K562 (cell line): ENCODE measurements at regions not wholly inside any gene's neighbourhood (a gene's known extent, or its start where the extent isn't known, plus 50 kb on each side); places are given as distances from the start of the nearest gene placed in this dataset.

Experiments
- ATAC-seq: fragments of 200-7000 bp; cut with Tn5 transposase; 3 replicates; pipeline ENCODE4 v1.9.1; 2020; ENCODE audit warnings: moderate library complexity
- BruUV-seq: library from RNA; stranded (reverse); fragments of 400-500 nt; replicated peaks from 2 replicates; lab custom pipeline; 2021; lab: Mats Ljungman, UMichigan
- CTCF ChIA-PET: fragments of 300-600 bp; formaldehyde crosslinking; extraction: SDS; loops from one replicate; lab custom pipeline; 2021; ENCODE audit warnings: low intra/inter-chr PET ratio; lab: Yijun Ruan, JAX
- POLR2A ChIA-PET: fragments of 300-600, 350-650 bp; sonication (Branson Sonifier 250); formaldehyde crosslinking; extraction: SDS; loops from one replicate; lab custom pipeline; 2021; ENCODE audit warnings: antibody characterized with exemption, inconsistent platforms; lab: Yijun Ruan, JAX
- DNase-seq, 4 experiments: peaks; one replicate each; pipeline versions ENCODE4 v3.0.0 to v3.0.0-alpha.2; 2011 to 2018; ENCODE audit warnings: low spot score in 3 of 4, mixed read lengths in 3 of 4; ENCODE audit errors: extremely low read depth in 1 of 4
- FAIRE-seq: peaks from 2 replicates; lab custom pipeline; 2011; peaks lifted over from hg19 to GRCh38; lab: Jason Lieb, UNC
- H2AFZ ChIP-seq: 2 replicates; pipeline ENCODE4 v1.6.0; 2011; ENCODE audit warnings: low read depth, low read length, control low read depth, inconsistent platforms
- H3K27ac ChIP-seq: fragments of 200-600 bp; 3 replicates; pipeline ENCODE4 v1.8.0; 2011; ENCODE audit warnings: low read depth, mild to moderate bottlenecking, control low read depth, inconsistent platforms, low read length, moderate library complexity, mixed read lengths; ENCODE audit errors: extremely low read depth
- H3K27me3 ChIP-seq, 2 experiments: fragments of 300-600 bp in 1 of 2; 2 replicates in 1 of 2; 3 replicates in 1 of 2; pipeline versions ENCODE4 v1.6.0 to v1.8.0; 2011; ENCODE audit warnings: inconsistent platforms in 2 of 2, low read length in 2 of 2, mild to moderate bottlenecking in 1 of 2, mixed read lengths in 1 of 2, moderate library complexity in 1 of 2; ENCODE audit not compliant: control insufficient read depth in 2 of 2, insufficient read depth in 2 of 2
- H3K36me3 ChIP-seq: fragments of 300-600 bp; 3 replicates; pipeline ENCODE4 v1.8.0; 2011; ENCODE audit warnings: mild to moderate bottlenecking, low read length, inconsistent platforms; ENCODE audit not compliant: control insufficient read depth, insufficient read depth
- H3K4me1 ChIP-seq, 2 experiments: fragments of 200-600 bp in 1 of 2; replicated peaks in 1 of 2; 2 replicates in 1 of 2; 3 replicates in 1 of 2; pipeline versions ENCODE4 v1.5.1 to v1.8.0; 2011; ENCODE audit warnings: inconsistent platforms in 2 of 2, low read length in 2 of 2, mild to moderate bottlenecking in 1 of 2, mixed read lengths in 1 of 2, moderate library complexity in 1 of 2; ENCODE audit not compliant: control insufficient read depth in 2 of 2, insufficient read depth in 2 of 2
- H3K4me2 ChIP-seq: 2 replicates; pipeline ENCODE4 v1.6.1; 2011; ENCODE audit warnings: low read length, control low read depth, inconsistent platforms, mixed read lengths; ENCODE audit not compliant: insufficient read depth
- H3K4me3 ChIP-seq: fragments of 200-600 bp; sonication (generic), shearing (Covaris generic); 2 replicates; pipeline ENCODE4 v1.5.1; 2016; ENCODE audit warnings: control low read depth, inconsistent platforms
- H3K79me2 ChIP-seq: fragments of 200-600 bp; 3 replicates; pipeline ENCODE4 v1.8.0; 2011; ENCODE audit warnings: low read length, inconsistent platforms; ENCODE audit not compliant: control insufficient read depth, insufficient read depth
- H3K9ac ChIP-seq, 2 experiments: 2 replicates each; pipeline versions ENCODE4 v1.6.0 to v1.6.1; 2011; ENCODE audit warnings: low read depth in 2 of 2, low read length in 2 of 2, control low read depth in 1 of 2, inconsistent platforms in 1 of 2, mild to moderate bottlenecking in 1 of 2, mixed read lengths in 1 of 2; ENCODE audit not compliant: insufficient read depth in 1 of 2
- H3K9me1 ChIP-seq: one replicate; pipeline ENCODE4 v1.6.0; 2011; ENCODE audit warnings: inconsistent platforms, mild to moderate bottlenecking, low read length, moderate library complexity; ENCODE audit not compliant: control insufficient read depth, insufficient read depth
- H3K9me3 ChIP-seq: replicated peaks from 2 replicates; pipeline ENCODE4 v1.5.1; 2011; ENCODE audit warnings: low read depth, low read length, inconsistent platforms; ENCODE audit not compliant: control insufficient read depth, insufficient read depth
- H4K20me1 ChIP-seq: replicated peaks from 2 replicates; pipeline ENCODE4 v1.6.1; 2011; ENCODE audit warnings: low read length, inconsistent platforms, mixed read lengths; ENCODE audit not compliant: control insufficient read depth, insufficient read depth
- BRD4 ChIP-seq: fragments of 200-600 bp; sonication (generic); IDR thresholded peaks from 2 replicates; pipeline ENCODE4 v1.6.1; 2017; ENCODE audit warnings: inconsistent platforms
- CBX3 ChIP-seq, 2 experiments: IDR thresholded peaks; 1 replicate in 1 of 2; 2 replicates in 1 of 2; pipeline ENCODE4 v1.6.1; 2012; ENCODE audit warnings: inconsistent platforms in 2 of 2, low read length in 2 of 2, borderline replicate concordance in 1 of 2, control low read depth in 1 of 2
- CCAR2 ChIP-seq: fragments of 200-400 bp; formaldehyde crosslinking; IDR thresholded peaks from 2 replicates; pipeline ENCODE4 v1.6.1; 2017; ENCODE audit warnings: mild to moderate bottlenecking, low read depth, low read length
- EWSR1 ChIP-seq: fragments of 450-650 bp; IDR thresholded peaks from 2 replicates; pipeline ENCODE4 v1.6.1; 2018; ENCODE audit warnings: borderline replicate concordance, mild to moderate bottlenecking, low read depth, moderate library complexity; ENCODE audit not compliant: partially characterized antibody
- JUN ChIP-seq, 2 experiments: sonication (generic) in 1 of 2; formaldehyde crosslinking in 1 of 2; IDR thresholded peaks; 2 replicates each; pipeline versions ENCODE4 v1.6.1 to v1.8.0; 2012 to 2022; ENCODE audit warnings: borderline replicate concordance in 2 of 2, mild to moderate bottlenecking in 2 of 2, improper control_type of control experiment in 1 of 2, low read depth in 1 of 2, low read length in 1 of 2, missing genetic modification reagents in 1 of 2
- KDM4B ChIP-seq, 2 experiments: fragments of 450-650 bp in 1 of 2; sonication (generic) in 1 of 2; IDR thresholded peaks; 2 replicates each; pipeline ENCODE4 v1.6.1; 2016 to 2017; ENCODE audit warnings: borderline replicate concordance in 2 of 2, antibody characterized with exemption in 1 of 2, low read depth in 1 of 2, mild to moderate bottlenecking in 1 of 2
- PHF21A ChIP-seq: fragments of 450-650 bp; IDR thresholded peaks from 2 replicates; pipeline ENCODE4 v1.6.1; 2017; ENCODE audit warnings: low read depth, borderline replicate concordance
- POLR3A ChIP-seq: IDR thresholded peaks from 2 replicates; pipeline ENCODE4 v1.6.1; 2011; ENCODE audit warnings: borderline replicate concordance, mild to moderate bottlenecking, moderate library complexity; ENCODE audit not compliant: insufficient read length, insufficient read depth; ENCODE audit errors: extremely low read depth
- SAFB2 ChIP-seq: fragments of 200-400 bp; formaldehyde crosslinking; IDR thresholded peaks from 2 replicates; pipeline ENCODE4 v1.6.1; 2018; ENCODE audit warnings: borderline replicate concordance, low read length, low read depth, moderate library complexity; ENCODE audit not compliant: severe bottlenecking
- TAF7 ChIP-seq: fragments of 450-650 bp; IDR thresholded peaks from 2 replicates; pipeline ENCODE4 v1.6.1; 2016; ENCODE audit warnings: missing genetic modification characterization, missing compliant biosample characterization
- ZC3H11A ChIP-seq: IDR thresholded peaks from 2 replicates; pipeline ENCODE4 v1.6.1; 2012; ENCODE audit warnings: low read depth, low read length, improper control_type of control experiment
- ZNF354B ChIP-seq: fragments of 250-450 bp; sonication (Bioruptor Pico); IDR thresholded peaks from 2 replicates; pipeline ENCODE4 v1.4.0; 2020
- ZNF431 ChIP-seq: sonication (generic); formaldehyde crosslinking; IDR thresholded peaks from 2 replicates; pipeline ENCODE4 v1.8.0; 2022; ENCODE audit warnings: mild to moderate bottlenecking, missing genetic modification reagents
- ZNF696 ChIP-seq: fragments of 250-450 bp; sonication (Bioruptor Pico); conservative IDR thresholded peaks from 2 replicates; pipeline ENCODE4 v1.4.0; 2020; ENCODE audit warnings: mild to moderate bottlenecking, moderate library complexity
- WGBS: fragments of 100-300 bp; shearing (Covaris generic); methylation state at CpG from one replicate; pipeline ENCODE4 v1.1.6; 2016; ENCODE audit warnings: low coverage, mixed read lengths; ENCODE audit not compliant: insufficient coverage; ENCODE audit errors: missing lambda C conversion rate; 5-methylcytosine and 5-hydroxymethylcytosine counted together
- in situ Hi-C: fragments of 300-500 bp; cut with MboI; formaldehyde crosslinking; loops from 4 replicates; pipeline ENCODE4 v1.15.0; 2018; ENCODE audit warnings: inconsistent platforms, mixed read lengths
- intact Hi-C: fragments of 100-400 bp; cut with micrococcal nuclease; formaldehyde crosslinking; loops from 2 replicates; pipeline ENCODE4 v1.14.2; 2022
- TF ChIP-seq, protein P1 (sequence below): fragments of 450-650 bp; IDR thresholded peaks from 2 replicates; pipeline ENCODE4 v1.6.1; 2016; ENCODE audit warnings: low read depth, mild to moderate bottlenecking, moderate library complexity
- TF ChIP-seq, protein P2 (sequence below): fragments of 450-650 bp; conservative IDR thresholded peaks from 2 replicates; pipeline ENCODE4 v1.6.1; 2016; ENCODE audit warnings: missing genetic modification characterization, low read depth, mild to moderate bottlenecking, missing compliant biosample characterization, moderate library complexity
- TF ChIP-seq, protein P3 (sequence below): IDR thresholded peaks from 2 replicates; pipeline ENCODE4 v1.6.1; 2011; ENCODE audit not compliant: insufficient read length; ENCODE audit errors: extremely low read depth

DNA sequence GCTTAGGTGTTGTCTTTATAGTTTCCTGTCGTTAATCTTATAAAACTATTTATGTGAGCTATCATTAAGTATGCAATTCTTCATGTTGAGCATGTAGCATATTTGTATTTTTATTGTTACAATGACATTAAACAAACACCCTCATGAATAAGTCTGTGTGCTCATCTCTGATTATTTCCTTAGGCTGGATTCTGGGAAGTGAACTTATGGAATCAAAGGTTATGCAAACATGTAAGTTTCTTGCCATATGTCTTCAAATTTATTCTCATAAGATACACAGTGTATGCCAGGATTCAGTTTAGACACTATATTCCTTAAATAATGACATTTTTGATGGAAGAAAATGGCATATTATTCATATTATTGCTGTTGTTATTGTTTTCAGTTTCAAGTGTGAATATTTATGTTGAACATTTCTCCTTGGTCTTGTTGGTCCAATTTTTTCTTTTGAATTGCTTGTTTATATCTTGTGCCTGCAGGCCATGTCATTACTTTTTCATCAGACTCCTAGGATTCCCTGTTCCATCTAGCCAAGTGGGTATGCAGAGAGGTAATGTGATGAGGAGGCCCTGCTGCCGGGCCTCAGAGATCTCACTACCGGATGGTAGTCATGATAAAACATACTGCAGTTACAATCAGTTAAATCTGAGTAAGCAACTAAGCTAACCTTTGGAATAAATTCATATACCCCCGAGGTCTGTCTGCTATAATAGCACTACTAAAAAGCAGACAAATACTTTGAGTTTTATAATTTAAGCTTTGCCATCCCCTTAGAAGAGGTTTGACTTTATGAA lies 684.3 kb upstream of the SGO1 start:
- Histone ChIP-seq H3K27me3 (no peaks in the 10 kb centered on the region), H3K36me3 (no peaks in the 10 kb centered on the region), H3K9ac (no peak overlapping the region), H2AFZ (no peak overlapping the region), H3K27ac (no peak overlapping the region), H3K4me1 (no peaks in the 10 kb centered on the region), H3K9me1 (no peaks in the 10 kb centered on the region), H3K9me3 (peaks cover under 1% of the 10 kb centered on the region; the same call in 1 of the 2 replicates), H3K4me2 (no peak overlapping the region), H4K20me1 (no peaks in the 10 kb centered on the region), H3K4me3 (no peak overlapping the region), H3K79me2 (no peaks in the 10 kb centered on the region)
- POLR2A ChIA-PET, result no interaction called here
- FAIRE-seq, result no peak
- BruUV-seq, result no TSS peak
- TF ChIP-seq KDM4B (IDR thresholded peaks at IDR 0.05; ENCODE audit: borderline replicate concordance in 2 of 2, low read depth in 1 of 2) (no peak), ZNF431 (CRISPR knock-in tag) (no peak), PHF21A (no peak), ZC3H11A (no peak), CBX3 (IDR thresholded peaks at IDR 0.05; ENCODE audit: borderline replicate concordance in 1 of 2, low read length in 2 of 2) (no peak), SAFB2 (no peak), BRD4 (no peak), EWSR1 (no peak), CCAR2 (no peak), ZNF354B (CRISPR knock-in tag) (no peak), ZNF696 (CRISPR knock-in tag) (no peak), POLR3A (no peak), JUN (IDR thresholded peaks at IDR 0.05; ENCODE audit: borderline replicate concordance, low read depth, low read length) (no peak), JUN (CRISPR knock-in tag; IDR thresholded peaks at IDR 0.05; ENCODE audit: borderline replicate concordance) (no peak), TAF7 (no peak)
- TF ChIP-seq, protein P1, sequence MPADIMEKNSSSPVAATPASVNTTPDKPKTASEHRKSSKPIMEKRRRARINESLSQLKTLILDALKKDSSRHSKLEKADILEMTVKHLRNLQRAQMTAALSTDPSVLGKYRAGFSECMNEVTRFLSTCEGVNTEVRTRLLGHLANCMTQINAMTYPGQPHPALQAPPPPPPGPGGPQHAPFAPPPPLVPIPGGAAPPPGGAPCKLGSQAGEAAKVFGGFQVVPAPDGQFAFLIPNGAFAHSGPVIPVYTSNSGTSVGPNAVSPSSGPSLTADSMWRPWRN, result no peak
- TF ChIP-seq, protein P2, sequence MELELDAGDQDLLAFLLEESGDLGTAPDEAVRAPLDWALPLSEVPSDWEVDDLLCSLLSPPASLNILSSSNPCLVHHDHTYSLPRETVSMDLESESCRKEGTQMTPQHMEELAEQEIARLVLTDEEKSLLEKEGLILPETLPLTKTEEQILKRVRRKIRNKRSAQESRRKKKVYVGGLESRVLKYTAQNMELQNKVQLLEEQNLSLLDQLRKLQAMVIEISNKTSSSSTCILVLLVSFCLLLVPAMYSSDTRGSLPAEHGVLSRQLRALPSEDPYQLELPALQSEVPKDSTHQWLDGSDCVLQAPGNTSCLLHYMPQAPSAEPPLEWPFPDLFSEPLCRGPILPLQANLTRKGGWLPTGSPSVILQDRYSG (tag), result no peak
- TF ChIP-seq, protein P3, sequence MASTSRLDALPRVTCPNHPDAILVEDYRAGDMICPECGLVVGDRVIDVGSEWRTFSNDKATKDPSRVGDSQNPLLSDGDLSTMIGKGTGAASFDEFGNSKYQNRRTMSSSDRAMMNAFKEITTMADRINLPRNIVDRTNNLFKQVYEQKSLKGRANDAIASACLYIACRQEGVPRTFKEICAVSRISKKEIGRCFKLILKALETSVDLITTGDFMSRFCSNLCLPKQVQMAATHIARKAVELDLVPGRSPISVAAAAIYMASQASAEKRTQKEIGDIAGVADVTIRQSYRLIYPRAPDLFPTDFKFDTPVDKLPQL, result no peak
- in situ Hi-C loops, result no loop called here
- intact Hi-C loops, result no loop called here
- ATAC-seq, result peak; percentile 63
- DNase-seq, result no peak
- CTCF ChIA-PET, result no interaction called here
- 10% methylated on average over 4 of the region's 4 CpGs for WGBS
